Erythroblast (primary cell): ENCODE measurements at regions not wholly inside any gene's neighbourhood (a gene's known extent, or its start where the extent isn't known, plus 50 kb on each side); places are given as distances from the start of the nearest gene placed in this dataset.

Experiments used
- GATA1 ChIP-seq: IDR thresholded peaks from 2 replicates; pipeline ENCODE4 v1.6.1; 2011; ENCODE audit warnings: low read depth, mild to moderate bottlenecking, control low read depth, low read length, moderate library complexity
- POLR2A ChIP-seq: IDR thresholded peaks from 2 replicates; pipeline ENCODE4 v1.6.1; 2011; ENCODE audit warnings: mild to moderate bottlenecking, low read length

- TF ChIP-seq POLR2A (no peak), GATA1 (no peak)
Measured at GRCh38 chr16:52294660-52295059, 252.3 kb downstream of the TOX3 start.
